ENCODE measurements at regions not wholly inside any gene's neighbourhood (a gene's known extent, or its start where the extent isn't known, plus 50 kb on each side); places are given as distances from the start of the nearest gene placed in this dataset.

- TF ChIP-seq CTCF (conservative IDR thresholded peaks at IDR 0.05; ENCODE audit: low read length) (no peak), EZH2phosphoT487 (IDR thresholded peaks at IDR 0.05; ENCODE audit: borderline replicate concordance, low read depth, low read length) (no peak)
These were observed 135.4 kb downstream of the BACH1 start for GRCh38 chr21:29434081-29434480.
